ENCODE measurements at regions not wholly inside any gene's neighbourhood (a gene's known extent, or its start where the extent isn't known, plus 50 kb on each side); places are given as distances from the start of the nearest gene placed in this dataset.

- no peak for TF ChIP-seq CTCF (IDR thresholded peaks at IDR 0.05; ENCODE audit: low read depth, low read length)
- H3K36me3 ChIP-seq, result no peaks in the 10 kb centered on the region
- no peak for DNase-seq (ENCODE audit: low read depth in 1 of 2, low spot score in 1 of 2)
Observed at GRCh38 chr11:38416141-38416540, 1818.1 kb upstream of the RAG2 start.

GRCh38 chr11:38411149-38411548 is 1813.1 kb upstream of the RAG2 start:
- Histone ChIP-seq H3K9me3 (ENCODE audit: low read depth) (no peaks in the 10 kb centered on the region), H3K4me3 (no peak overlapping the region), H3K27me3 (no peaks in the 10 kb centered on the region), H3K36me3 (no peaks in the 10 kb centered on the region), H3K4me1 (ENCODE audit: low read depth) (peaks cover 3% of the 10 kb centered on the region), H3K27ac (no peak overlapping the region)
- no peak for TF ChIP-seq CTCF (IDR thresholded peaks at IDR 0.05; ENCODE audit: low read depth, low read length)
- no peak for DNase-seq (ENCODE audit: low read depth in 1 of 2, low spot score in 1 of 2)

More at GRCh38 chr11:38416141-38416540, 1818.1 kb upstream of the RAG2 start:
- H3K4me1 ChIP-seq (ENCODE audit: low read depth), result peaks cover 4% of the 10 kb centered on the region
- no peak overlapping the region for H3K27ac ChIP-seq
- no peak overlapping the region for H3K4me3 ChIP-seq
- H3K27me3 ChIP-seq, result no peaks in the 10 kb centered on the region
- no peaks in the 10 kb centered on the region for H3K9me3 ChIP-seq (ENCODE audit: low read depth)

GRCh38 chr11:38402063-38402462 is 1804.0 kb upstream of the RAG2 start:
- no peak overlapping the region for H3K27ac ChIP-seq
- H3K4me3 ChIP-seq, result no peak overlapping the region
- TF ChIP-seq CTCF (IDR thresholded peaks at IDR 0.05; ENCODE audit: low read depth, low read length), result no peak
- H3K27me3 ChIP-seq, result no peaks in the 10 kb centered on the region
- H3K36me3 ChIP-seq, result no peaks in the 10 kb centered on the region
- no peaks in the 10 kb centered on the region for H3K4me1 ChIP-seq (ENCODE audit: low read depth)
- no peaks in the 10 kb centered on the region for H3K9me3 ChIP-seq (ENCODE audit: low read depth)
- DNase-seq (ENCODE audit: low read depth in 1 of 2, low spot score in 1 of 2), result no peak

DNA sequence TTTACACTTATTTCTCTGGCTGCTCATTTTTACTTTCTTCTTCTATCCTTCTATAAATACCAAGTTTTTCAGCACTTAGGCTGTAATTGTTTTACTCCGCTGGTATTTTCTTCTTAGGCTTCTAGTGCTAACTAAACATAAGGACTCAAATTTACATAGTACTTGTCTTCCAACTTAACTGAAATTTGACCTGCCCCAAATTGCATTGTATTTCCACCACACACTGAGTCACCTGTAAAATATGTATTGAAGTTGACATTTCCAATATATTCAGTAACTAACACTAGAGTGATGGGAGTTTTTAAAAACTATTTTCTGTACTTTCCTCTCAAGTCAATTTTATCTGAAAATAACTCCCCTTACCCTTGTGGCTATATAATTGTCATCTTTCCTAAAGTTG is 1794.1 kb upstream of the RAG2 start:
- no peak for TF ChIP-seq CTCF (IDR thresholded peaks at IDR 0.05; ENCODE audit: low read depth, low read length)
- no peak for DNase-seq (ENCODE audit: low read depth in 1 of 2, low spot score in 1 of 2)
- Histone ChIP-seq H3K27me3 (no peaks in the 10 kb centered on the region), H3K4me1 (ENCODE audit: low read depth) (no peaks in the 10 kb centered on the region), H3K27ac (no peak overlapping the region), H3K4me3 (no peak overlapping the region), H3K9me3 (ENCODE audit: low read depth) (no peaks in the 10 kb centered on the region), H3K36me3 (no peaks in the 10 kb centered on the region)

- no peak for TF ChIP-seq CTCF (IDR thresholded peaks at IDR 0.05; ENCODE audit: low read depth, low read length)
- Histone ChIP-seq H3K36me3 (no peaks in the 10 kb centered on the region), H3K27ac (no peak overlapping the region), H3K27me3 (no peaks in the 10 kb centered on the region), H3K4me3 (no peak overlapping the region), H3K4me1 (ENCODE audit: low read depth) (no peaks in the 10 kb centered on the region), H3K9me3 (ENCODE audit: low read depth) (no peaks in the 10 kb centered on the region)
- DNase-seq (ENCODE audit: low read depth in 1 of 2, low spot score in 1 of 2), result no peak
Observed at GRCh38 chr11:38384568-38384967, 1786.5 kb upstream of the RAG2 start.

- Histone ChIP-seq H3K4me1 (ENCODE audit: low read depth) (no peaks in the 10 kb centered on the region), H3K9me3 (ENCODE audit: low read depth) (no peaks in the 10 kb centered on the region), H3K36me3 (no peaks in the 10 kb centered on the region), H3K4me3 (no peak overlapping the region), H3K27ac (no peak overlapping the region), H3K27me3 (no peaks in the 10 kb centered on the region)
- no peak for DNase-seq (ENCODE audit: low read depth in 1 of 2, low spot score in 1 of 2)
- no peak for TF ChIP-seq CTCF (IDR thresholded peaks at IDR 0.05; ENCODE audit: low read depth, low read length)
Observed at GRCh38 chr11:38365274-38365673, 1767.2 kb upstream of the RAG2 start.
